HG02884 (cell line): ENCODE measurements at regions not wholly inside any gene's neighbourhood (a gene's known extent, or its start where the extent isn't known, plus 50 kb on each side); places are given as distances from the start of the nearest gene placed in this dataset.
"Not testable (repeated sequence)": the region's sequence is repeated elsewhere in the genome, so short reads cannot be mapped to it uniquely, and the experiment has no call there.

Experiments used
- ATAC-seq: cut with Tn5 transposase; IDR thresholded peaks from one replicate; pipeline ENCODE4 v1.9.1; 2021; ENCODE audit warnings: mild to moderate bottlenecking, moderate library complexity; ENCODE audit not compliant: unreplicated experiment

DNA sequence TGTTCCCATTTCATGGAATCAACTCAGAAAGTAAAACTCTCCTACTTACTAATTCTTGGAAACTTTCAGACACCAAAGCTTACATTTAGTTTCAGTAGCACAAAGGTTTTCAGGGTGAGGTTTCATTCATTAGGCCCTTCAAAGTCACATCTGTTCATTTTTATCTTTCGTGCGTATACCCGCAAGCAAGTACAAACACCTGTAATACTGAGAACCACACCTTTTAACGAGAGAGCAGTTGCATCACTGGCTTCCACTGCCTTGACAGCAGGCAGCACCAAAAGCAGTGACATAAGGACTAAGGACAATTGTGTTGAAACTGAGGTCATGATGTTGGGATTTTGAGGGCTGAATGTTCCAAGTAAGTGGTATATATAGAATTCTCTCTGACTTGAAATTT, 60.5 kb downstream of the GOLGA6L22 start:
- ATAC-seq: not testable (repeated sequence)

DNA sequence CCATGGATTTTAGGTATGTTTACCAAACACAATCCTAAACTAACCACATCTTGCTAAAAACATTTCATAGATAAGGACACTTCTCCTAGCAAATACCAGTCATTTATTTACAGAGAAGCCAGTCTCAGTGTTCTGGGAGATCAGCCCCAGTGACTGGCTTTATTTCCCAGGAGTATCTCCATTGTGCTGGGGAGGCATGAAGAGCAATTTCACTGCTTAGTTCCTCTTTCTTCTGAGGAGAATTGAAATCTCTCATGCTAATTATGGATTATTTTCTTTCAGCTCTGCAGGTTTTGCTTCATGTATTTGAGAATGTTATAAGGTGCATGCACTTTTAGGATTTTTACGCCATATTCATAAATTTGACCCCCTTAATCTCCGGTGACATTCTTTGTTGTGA, 67.8 kb downstream of the GOLGA6L22 start:
- not testable (repeated sequence) for ATAC-seq

DNA sequence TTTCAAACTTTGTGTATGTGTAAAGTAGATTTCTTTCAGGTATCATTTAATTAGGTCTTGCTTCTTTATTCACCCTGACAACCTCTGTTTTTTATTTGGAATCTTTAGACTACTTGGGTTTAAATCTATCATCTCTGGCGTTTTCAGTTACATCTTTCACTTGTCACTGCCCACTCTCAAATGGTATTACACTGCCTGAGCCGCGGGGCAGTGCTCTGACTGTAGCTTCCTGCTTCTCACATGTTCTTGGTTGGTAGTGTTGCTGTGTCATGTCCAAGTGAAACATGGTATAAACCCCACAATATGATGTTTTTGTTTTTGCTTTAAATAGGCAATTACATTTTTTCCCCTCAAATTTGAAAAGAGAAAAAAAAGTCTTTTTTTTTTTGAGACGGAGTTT, 68.3 kb downstream of the GOLGA6L22 start:
- ATAC-seq: not testable (repeated sequence)

DNA sequence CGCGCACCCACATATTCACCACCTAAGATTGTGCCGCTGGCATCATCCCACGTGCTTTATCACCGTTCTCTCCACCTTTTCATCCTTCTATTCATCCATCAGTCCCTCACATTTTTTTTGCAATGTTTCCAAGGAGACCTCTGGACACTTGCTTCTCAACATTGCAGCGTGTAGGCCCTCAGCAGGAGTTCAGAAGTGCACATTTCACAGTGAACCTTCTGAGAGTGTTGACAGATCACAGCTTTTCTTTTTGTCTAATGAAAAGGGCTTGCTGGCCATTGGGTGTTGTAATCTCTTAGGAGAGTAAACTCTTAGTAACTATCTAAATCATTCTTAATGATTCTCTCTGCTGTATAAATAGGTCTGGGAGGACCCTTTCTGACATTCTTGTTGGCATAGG, 70.5 kb downstream of the GOLGA6L22 start:
- ATAC-seq: not testable (repeated sequence)

DNA sequence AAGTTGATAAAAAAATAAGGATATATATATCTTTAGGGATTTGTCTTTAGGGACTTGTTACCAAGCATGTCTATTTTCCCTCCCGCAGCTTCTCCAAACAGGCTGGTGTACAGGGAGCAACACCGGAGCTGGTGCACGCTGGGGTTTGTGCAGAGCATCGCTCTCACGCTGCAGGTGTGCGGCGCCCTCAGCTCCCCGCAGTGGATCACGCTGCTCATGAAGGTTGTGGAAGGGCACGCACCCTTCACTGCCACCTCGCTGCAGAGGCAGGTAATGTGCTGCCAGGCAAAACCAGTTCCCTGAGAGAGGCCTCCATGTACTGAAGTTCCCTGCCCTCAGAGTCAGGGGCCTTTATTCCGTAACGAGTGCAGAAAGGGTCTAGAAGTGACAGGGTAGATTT, 101.0 kb downstream of the GOLGA6L22 start:
- ATAC-seq: not testable (repeated sequence)

DNA sequence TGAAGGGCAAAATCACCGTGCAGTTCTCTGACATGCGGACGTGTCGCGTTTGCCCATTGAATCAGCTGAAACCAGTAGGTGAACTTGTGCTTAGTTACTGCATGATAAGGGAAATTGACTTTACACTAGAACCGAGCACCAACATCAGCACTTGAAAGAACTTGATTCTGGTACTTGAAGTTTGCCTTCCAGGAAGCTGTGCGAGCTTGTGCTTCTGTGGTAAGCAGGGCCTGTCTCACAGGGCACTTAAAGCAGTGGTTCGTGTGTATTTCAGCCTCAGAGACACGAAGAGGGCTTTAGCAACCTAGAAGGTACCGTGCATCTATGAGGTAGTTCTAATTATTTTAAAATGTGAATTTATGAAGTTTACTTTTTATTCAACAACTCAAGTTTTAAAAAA, 103.0 kb downstream of the GOLGA6L22 start:
- ATAC-seq: not testable (repeated sequence)

DNA sequence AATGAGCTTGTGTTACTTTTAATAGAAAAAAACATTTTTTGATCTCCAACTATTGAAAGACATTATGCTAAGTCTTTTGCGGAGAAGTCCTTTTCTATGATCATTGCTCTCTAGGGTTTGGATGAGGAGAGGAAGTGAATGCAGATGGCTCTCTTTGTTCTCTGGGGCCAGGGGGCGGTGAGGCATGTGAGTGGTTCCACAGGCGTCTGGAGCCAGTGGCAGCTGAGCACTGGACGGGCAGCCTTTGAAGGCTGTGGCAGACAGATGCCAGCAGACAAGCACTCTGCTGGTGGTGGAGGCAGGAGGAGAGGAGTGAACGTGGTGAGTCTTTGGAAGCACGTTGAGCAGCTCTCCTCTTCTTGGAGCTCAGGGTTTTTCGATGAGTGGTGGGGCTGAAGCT, 107.8 kb downstream of the GOLGA6L22 start:
- ATAC-seq: not testable (repeated sequence)

DNA sequence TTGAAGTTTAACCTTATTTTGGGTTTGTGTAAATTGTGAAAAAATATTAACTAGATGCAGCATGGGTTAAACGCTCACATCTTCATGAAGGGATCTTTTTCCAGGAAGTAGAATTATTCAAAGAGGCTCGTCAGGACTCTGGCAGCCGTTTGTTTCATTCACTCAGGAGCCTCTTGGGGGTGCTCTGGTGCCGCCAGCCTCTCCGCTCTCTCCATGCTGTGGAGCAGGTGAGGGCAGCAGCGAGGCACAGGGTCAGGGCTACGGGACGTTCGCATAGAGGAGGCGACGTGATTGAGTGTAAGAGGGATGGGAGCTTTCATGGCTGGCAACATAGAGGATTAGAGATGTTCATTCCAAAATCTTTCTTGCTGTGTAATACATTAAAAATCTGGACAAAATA, 110.8 kb downstream of the GOLGA6L22 start:
- not testable (repeated sequence) for ATAC-seq

DNA sequence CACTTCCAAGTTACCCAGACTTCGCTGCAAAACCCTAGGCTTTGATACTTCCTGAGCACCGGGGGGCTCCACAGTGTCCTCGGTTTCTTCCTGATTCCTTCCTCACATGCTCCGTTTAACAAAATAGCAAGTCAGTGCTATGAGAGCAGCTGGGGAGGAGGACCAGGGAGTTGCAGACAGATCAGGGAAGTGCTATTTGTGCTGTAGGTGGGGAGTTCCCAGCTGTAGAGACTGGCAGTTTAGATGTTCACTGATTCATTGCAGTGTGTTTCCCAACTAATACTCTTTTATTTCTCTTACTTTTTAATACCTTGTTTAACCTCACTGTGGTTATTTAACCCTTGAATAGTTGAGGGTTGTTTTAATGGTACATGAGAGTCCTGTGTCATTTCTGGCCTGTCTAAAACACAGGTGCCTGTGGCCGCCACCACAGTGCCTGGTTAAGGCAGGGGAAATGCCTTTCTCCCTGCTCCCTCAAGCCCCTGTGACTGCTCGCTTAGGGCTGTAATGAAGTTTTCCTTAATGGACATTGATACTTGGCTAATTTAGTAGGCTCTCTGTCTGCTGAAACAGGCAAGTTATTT, 113.5 kb downstream of the GOLGA6L22 start:
- not testable (repeated sequence) for ATAC-seq

DNA sequence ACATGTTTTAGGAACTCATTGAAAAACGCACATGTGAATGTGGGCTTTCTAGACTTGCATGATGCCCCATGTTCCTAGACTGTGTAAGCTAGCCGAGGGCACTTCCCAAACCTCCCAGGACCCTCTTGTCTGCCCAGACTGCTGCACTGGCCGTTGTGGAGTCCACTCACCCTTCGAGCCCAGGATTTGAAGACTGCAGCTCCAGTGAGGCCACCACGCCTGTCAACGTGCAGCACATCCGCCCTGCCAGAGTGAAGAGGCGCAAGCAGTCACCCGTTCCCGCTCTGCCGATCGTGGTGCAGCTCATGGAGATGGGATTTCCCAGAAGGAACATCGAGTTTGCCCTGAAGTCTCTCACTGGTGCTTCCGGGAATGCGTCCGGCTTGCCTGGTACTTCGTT, 114.1 kb downstream of the GOLGA6L22 start:
- not testable (repeated sequence) for ATAC-seq

DNA sequence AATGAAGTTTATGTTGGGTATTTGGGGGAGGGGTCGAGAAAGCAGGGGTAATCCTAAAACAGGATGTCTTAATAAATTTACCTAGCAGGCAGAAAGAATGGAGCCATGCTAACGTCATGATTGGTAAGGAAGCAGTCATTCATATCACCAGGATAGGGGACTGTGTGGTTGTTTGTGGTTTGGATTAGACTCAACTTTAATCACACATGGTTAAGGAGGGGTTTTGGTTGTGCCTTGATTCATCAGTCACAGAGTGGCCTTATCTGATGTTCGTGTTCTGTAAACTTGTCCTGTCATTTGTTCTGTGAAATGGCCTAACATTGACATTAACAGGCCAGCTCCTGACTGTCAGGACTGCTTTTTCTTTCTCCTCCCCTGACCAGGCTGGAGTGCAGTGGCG, 119.1 kb downstream of the GOLGA6L22 start:
- ATAC-seq: not testable (repeated sequence)

DNA sequence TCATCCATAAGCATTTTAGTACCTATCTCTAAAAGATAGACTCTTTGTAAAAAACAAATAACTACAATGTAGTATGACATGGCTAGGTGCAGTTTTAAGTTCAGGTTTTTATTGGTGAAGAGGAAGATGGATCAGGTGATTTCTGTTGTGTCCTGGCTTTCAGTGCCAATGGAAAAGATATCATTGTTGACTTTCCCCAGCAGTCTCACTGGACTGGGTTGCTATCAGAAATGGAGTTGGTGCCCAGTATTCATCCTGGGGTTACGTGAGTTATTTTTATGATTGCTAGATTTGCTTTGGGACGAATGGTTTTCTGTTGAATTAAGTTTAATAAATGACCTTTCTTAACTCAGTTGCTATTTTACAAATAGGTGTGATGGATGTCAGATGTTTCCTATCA, 120.5 kb downstream of the GOLGA6L22 start:
- ATAC-seq: not testable (repeated sequence)

DNA sequence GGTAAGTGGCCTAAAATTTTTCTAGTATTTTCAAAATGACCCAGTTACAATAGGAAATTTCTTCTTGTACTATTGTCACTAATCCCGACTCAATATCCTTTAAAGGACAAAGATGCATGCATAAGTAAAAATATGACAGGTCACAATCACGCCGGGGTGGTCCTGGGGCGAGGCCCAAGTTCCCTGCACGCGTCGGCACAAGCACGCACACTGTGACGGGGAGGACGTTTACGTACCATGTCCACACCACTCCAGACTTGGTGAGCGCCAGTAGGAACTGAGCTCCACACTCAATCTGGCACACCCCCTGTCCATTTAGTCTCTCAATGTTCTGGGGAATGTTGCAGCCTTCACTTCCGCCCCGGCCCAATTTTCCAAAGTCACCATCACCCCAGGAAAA, 128.7 kb downstream of the GOLGA6L22 start:
- not testable (repeated sequence) for ATAC-seq

DNA sequence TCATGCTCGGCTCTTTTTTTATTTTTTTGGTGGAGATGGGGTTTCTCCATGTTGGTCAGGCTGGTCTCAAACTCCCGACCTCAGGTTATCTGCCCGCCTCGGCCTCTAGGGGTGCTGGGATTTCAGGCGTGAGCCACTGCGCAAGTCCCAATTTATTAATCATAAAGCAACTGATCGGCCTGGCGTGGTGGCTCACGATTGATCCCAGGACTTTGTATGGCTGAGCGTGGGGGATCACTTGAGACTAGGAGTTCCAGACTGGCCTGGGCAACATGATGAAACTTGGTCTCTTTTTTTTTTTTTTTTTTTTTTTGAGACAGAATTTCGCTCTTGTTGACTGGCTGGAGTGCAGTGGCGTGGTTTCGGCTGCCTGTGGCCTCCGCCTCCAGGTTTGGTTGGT, 139.8 kb downstream of the GOLGA6L22 start:
- ATAC-seq: not testable (repeated sequence)

DNA sequence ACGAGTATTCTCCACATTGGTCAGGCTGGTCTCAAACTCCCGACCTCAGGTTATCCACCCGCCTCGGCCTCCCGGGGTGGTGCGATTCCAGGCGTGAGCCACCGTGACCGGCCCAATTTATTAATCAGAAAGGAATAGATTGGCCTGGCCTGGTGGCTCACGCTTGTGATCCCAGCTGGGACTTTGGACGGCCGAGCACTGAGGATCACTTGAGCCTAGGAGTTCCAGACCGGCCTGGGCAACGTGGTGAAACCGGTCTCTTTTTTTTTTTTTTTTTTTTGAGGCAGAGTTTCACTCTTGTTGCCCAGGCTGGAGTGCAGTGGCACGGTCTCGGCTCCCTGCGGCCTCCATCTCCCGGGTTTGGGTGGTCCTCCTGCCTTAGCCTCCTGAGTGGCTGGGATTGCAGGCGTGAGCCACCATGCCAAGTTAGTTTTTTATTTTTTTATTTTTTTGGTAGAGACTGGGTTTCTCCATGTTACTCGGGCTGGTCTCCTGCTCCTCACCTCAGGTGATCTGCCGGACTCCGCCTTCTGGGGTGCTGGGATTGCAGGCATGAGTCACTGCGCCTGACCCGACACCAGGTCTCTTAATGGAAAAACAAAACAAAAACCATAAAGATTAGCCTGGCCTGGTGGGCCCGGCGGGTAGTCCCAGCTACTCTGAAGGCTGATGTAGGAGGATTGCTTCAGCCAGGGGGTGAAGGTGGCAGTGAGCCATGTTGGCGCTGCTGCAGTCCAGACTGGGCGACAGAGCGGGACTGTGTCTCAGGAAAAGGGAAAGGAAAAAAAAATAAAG, 141.0 kb downstream of the GOLGA6L22 start:
- not testable (repeated sequence) for ATAC-seq

DNA sequence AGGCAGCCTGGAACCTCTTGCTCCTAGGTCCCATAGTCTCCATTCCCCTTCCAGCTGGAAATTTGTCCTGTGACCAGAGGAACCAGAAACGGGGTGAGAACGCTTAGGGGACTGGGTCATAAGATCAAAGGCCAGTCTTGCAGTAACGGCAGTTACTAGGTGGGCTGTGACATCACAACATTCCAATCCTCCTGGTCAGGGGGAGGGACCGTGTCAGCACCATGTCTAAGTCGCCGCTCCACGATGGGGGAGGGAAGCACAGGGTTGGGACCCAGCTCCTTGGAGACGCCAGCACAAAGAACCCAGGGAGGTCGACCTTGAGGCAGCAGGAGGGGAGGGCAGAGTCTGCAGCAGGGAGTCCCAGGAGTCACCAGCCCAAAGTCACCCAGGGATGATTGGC, 158.3 kb downstream of the GOLGA6L22 start:
- not testable (repeated sequence) for ATAC-seq

DNA sequence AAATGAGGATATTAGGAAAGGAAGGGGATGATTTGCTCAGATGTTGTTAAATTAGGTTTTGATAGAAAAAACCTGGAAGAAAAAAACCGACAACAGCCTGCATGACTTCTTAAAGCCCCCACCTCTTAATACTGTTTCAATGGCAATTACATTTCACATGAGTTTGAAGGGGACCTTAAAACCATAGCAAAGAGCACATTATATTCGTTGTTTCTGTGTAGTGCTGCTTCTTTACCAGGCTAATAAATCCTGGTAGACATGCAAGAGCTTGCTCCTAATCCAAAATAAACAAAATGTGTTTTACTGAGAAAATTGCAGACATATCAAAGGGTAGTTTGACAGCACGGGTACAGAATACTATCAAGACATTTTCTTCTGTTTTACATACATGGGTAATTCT, 154.7 kb upstream of the NIPA1 start:
- ATAC-seq: not testable (repeated sequence)

DNA sequence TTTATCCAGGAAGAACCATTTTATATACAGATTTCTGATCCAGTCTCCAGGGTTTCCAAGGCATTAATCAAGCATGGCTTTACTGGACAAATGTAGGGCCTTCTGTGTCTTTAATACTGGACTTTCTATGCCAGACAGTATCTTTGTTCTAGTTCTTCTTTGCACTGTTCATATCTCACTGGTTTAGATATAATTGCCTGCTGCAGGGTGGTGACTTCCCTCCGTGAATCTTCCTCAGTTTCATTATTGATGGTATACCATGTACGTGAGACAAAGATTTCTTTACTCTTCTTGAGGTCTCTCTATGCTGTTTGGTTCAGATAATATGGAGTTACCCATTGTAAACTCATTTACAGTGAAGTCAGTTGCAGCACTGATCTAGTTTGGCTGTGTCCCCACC, 146.5 kb upstream of the NIPA1 start:
- ATAC-seq: not testable (repeated sequence)

DNA sequence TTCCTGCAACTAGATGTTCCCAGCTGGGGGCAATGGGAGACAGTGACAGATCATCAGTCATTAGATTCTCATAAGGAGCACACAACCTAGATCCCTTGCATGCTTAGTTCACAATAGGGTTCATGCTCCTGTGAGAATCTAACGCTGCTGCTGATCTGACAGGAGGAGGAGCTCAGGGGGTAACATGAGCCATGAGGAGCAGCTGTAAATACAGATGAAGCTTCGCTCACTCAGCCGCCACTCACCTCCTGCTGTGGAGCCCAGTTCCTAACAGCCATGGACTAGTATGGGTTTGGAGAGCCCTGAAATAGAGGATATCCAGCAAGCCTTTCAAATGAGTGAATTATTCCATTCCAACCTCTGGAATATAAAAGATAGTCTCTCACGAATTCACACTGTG, 137.0 kb upstream of the NIPA1 start:
- not testable (repeated sequence) for ATAC-seq

DNA sequence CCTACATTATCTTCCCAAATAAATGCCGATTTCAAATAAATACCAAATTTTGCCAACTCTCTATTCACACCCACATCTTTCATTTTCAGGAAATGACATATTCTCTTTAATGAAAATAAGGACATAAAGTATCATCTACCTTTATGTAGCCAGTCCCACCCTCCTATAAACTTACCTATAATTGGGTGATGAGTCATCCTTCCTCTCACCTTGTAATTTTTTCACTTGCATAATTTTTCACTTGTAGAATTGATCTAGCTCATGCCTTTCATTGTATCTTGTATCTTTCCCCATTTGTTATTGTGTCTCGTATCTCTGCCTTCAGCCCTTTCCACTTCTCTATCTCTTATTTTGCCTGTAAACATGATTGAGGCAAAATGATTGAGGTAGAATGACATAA, 135.3 kb upstream of the NIPA1 start:
- ATAC-seq: not testable (repeated sequence)

DNA sequence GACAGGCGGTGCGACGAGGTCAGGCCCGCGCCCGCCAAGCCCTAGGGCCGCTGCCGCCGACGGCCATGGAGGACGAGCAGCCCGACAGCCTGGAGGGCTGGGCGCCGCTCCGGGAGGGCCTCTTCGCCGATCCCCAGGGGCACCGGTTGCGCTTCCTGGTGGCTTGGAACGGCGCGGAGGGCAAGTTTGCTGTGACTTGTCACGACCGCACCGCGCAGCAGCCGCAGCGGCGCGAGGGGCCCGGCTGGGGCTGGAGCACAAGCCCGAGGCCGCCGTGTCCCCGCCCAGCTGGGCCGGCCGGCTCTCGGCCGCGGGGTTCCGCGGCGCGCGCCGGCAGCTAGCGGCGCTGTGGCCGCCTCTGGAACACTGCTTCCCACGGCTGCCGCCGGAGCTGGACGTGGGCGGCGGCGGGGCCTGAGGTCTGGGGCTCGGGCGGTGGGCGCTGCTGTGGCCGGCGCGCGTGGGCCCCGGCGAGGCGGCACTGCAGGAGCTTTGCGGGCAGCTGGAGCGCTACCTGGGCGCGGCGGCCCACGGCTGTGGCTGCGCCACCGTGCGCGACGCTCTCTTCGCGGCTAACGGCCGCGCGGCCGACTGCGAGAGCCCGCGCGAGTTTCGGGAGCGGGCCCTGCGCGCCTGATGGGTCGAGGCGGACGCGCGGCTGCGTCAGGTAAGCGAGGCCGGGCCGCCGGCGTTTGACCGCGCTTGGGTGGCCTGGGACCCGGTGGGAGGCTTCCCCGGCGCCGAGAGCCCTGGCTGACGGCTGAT, 122.0 kb upstream of the NIPA1 start:
- peak; percentile 72 for ATAC-seq
